Putamen (tissue), 1 donor: ENCODE measurements at regions not wholly inside any gene's neighbourhood (a gene's known extent, or its start where the extent isn't known, plus 50 kb on each side); places are given as distances from the start of the nearest gene placed in this dataset.
"Not testable (repeated sequence)": the region's sequence is repeated elsewhere in the genome, so short reads cannot be mapped to it uniquely, and the experiment has no call there.

Source experiments
- DNase-seq: peaks from one replicate; pipeline ENCODE4 v3.0.0-alpha.2; 2016; ENCODE audit warnings: low spot score

GRCh38 chr5:36782612-36783011, 94.0 kb upstream of the NIPBL start:
- DNase-seq, result not testable (repeated sequence)

DNA sequence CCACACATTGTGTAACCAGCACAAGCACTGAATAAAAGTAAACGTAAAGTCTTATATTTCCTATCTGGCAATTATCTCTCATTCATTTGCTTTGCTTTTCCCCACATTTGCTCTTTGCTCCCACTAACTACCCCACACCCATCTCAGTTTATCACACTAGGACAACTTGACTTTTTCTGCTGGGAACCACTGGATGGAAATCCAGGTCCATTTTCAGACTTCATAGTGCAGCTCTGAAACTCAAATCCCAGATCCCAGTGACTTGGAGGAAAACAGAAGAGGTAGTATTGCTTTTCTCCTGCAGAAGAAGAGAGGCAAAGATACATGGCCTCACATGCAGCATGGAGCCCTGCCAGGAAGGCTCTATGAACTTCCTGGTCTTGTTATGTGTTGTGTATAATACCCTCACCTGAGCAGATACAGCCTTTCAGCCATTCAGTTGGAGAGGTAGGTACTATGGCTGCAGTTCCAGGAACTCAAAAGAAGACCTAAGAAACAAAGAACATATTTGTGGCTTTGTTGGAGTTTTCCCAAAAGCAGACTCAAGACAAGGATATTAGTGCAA, 90.0 kb upstream of the NIPBL start:
- no peak for DNase-seq

DNA sequence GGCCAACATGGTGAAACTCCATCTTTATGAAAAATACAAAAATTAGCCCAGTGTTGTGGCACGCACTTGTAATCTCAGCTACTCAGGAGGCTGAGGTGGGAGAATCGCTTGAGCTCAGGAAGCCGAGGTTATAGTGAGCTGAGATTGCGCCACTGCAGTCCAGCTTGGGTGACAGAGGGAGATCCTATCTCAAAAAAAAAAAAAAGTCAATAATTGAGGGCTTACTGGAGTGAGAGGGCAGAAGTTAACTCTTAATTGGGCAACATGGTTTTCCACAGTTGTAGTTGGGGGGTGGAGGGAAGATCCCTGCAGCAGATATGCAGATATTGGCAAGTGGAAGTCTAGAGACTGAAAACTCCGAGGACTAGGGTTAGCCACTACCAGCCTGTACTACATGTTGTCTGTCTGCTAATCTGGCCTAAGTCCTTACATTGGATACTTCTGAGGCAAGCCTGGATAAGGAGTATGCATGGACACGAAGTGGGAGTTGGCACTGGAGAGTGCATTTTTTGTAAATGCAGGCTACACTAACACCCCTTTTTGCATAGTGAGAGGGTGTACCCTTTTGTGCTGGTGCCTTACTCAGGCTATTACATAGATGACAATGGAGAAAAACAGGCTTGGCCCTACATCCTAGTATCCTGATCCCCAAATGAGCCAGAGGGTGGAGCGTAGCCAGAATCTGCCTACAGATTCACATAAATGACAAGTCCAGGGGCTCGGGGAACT, 89.0 kb upstream of the NIPBL start:
- no peak for DNase-seq

- DNase-seq, result no peak
These were observed 85.7 kb upstream of the NIPBL start for GRCh38 chr5:36790847-36791246.

DNA sequence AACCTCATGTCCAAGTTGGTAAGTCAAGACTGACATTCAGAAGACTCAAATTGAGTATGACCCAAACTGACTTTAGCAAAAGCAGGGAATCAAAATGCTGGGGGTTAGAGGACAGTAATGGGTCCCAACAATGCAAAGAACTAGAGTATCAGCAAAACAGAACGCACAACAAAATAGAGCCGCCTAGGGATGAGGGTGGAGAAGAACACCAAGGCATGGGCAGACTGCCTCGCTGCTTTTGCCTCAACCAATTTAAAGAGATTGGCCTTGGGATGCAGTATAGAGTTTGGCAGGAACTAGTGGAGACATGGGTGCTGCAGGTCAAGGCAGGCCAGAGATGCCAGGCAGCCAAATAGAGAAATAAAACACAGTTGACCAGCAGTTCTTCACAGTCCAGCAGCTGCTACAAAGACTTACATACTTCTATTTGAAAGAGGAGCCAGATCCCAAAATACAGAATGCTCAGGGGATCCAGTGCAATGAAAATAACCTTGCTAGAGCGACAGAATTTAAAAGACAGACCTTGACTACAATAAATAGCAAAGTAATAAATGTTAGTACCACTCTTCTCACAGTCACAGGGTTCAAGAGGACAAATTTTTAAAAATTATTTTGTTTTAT, 83.9 kb upstream of the NIPBL start:
- no peak for DNase-seq

GRCh38 chr5:36795366-36795765, 81.2 kb upstream of the NIPBL start:
- no peak for DNase-seq

- no peak for DNase-seq
These were observed 80.4 kb upstream of the NIPBL start for GRCh38 chr5:36796155-36796554.

- no peak for DNase-seq
These were observed 75.0 kb upstream of the NIPBL start for GRCh38 chr5:36801523-36801922.

- no peak for DNase-seq
These were observed 74.4 kb upstream of the NIPBL start for GRCh38 chr5:36802187-36802586.

DNA sequence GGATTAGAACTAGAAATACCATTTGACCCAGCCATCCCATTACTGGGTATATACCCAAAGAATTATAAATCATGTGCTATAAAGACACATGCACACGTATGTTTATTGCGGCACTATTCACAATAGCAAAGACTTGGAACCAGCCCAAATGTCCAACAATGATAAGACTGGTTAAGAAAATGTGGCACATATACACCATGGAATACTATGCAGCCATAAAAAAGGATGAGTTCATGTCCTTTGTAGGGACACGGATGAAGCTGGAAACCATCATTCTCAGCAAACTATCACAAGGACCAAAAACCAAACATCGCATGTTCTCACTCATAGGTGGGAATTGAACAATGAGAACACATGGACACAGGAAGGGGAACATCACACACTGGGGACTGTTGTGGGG, 63.3 kb upstream of the NIPBL start:
- DNase-seq, result not testable (repeated sequence)

- DNase-seq, result no peak
These were observed 60.7 kb upstream of the NIPBL start for GRCh38 chr5:36815871-36816270.

- no peak for DNase-seq
These were observed 55.7 kb upstream of the NIPBL start for GRCh38 chr5:36820900-36821299.

GRCh38 chr5:36826694-36827093, 49.9 kb upstream of the NIPBL start:
- DNase-seq, result no peak
